DMS53 treated with DMSO at 0.1 percent for 48 hours (cell line): ENCODE measurements at regions not wholly inside any gene's neighbourhood (a gene's known extent, or its start where the extent isn't known, plus 50 kb on each side); places are given as distances from the start of the nearest gene placed in this dataset.
"Not testable (repeated sequence)": the region's sequence is repeated elsewhere in the genome, so short reads cannot be mapped to it uniquely, and the experiment has no call there.

ENCODE experiments used
- DNase-seq: peaks from one replicate; lab custom pipeline; 2025; ENCODE audit not compliant: unreplicated experiment; lab: John Stamatoyannopoulos, UW

- DNase-seq, result no peak
These were observed 78.9 kb upstream of the SMIM30 start for GRCh38 chr7:113197274-113197673.

GRCh38 chr7:113188396-113188795 is 70.0 kb upstream of the SMIM30 start:
- no peak for DNase-seq

- no peak for DNase-seq
These were observed 61.0 kb upstream of the SMIM30 start for GRCh38 chr7:113179313-113179712.

- DNase-seq, result no peak
These were observed 58.5 kb upstream of the SMIM30 start for GRCh38 chr7:113176836-113177235.

GRCh38 chr7:113176180-113176579 is 57.8 kb upstream of the SMIM30 start:
- not testable (repeated sequence) for DNase-seq

GRCh38 chr7:113175525-113176104 is 57.3 kb upstream of the SMIM30 start:
- no peak for DNase-seq

- DNase-seq, result no peak
These were observed 54.4 kb upstream of the SMIM30 start for GRCh38 chr7:113172726-113173125.

GRCh38 chr7:113170591-113170990 is 52.2 kb upstream of the SMIM30 start:
- DNase-seq, result no peak
